ENCODE measurements at regions not wholly inside any gene's neighbourhood (a gene's known extent, or its start where the extent isn't known, plus 50 kb on each side); places are given as distances from the start of the nearest gene placed in this dataset.

GRCh38 chr5:175021841-175022625, 297.7 kb downstream of the MSX2 start:
- no peak for TF ChIP-seq CTCF (IDR thresholded peaks at IDR 0.05)
- no peak for TF ChIP-seq POLR2A (IDR thresholded peaks at IDR 0.05)
